Stimulated activated CD8-positive, alpha-beta memory T cell treated with anti-CD3 and anti-CD28 coated beads, Interleukin-7, amount 100 ng/mL, for 4 hours (primary cell): ENCODE measurements at regions not wholly inside any gene's neighbourhood (a gene's known extent, or its start where the extent isn't known, plus 50 kb on each side); places are given as distances from the start of the nearest gene placed in this dataset.
"Not testable (repeated sequence)": the region's sequence is repeated elsewhere in the genome, so short reads cannot be mapped to it uniquely, and the experiment has no call there.

Experiments used
- DNase-seq, 2 donors: peaks; one replicate each; pipeline ENCODE4 v3.0.0-alpha.2; 2020; ENCODE audit warnings: low read depth in 2 of 2

- no peak for DNase-seq
Measured at GRCh38 chr15:45810201-45810600, 175.4 kb downstream of the SQOR start.

- DNase-seq: no peak
Measured at GRCh38 chr15:45812200-45812599, 177.4 kb downstream of the SQOR start.

GRCh38 chr15:45817578-45817977 is 182.7 kb downstream of the SQOR start:
- DNase-seq: not testable (repeated sequence)

GRCh38 chr15:45821390-45821789 is 186.6 kb downstream of the SQOR start:
- DNase-seq: no peak

GRCh38 chr15:45822968-45823367 is 188.1 kb downstream of the SQOR start:
- not testable (repeated sequence) for DNase-seq

GRCh38 chr15:45827275-45827674 is 192.4 kb downstream of the SQOR start:
- DNase-seq: no peak

- no peak for DNase-seq
Measured at GRCh38 chr15:45827766-45828165, 192.9 kb downstream of the SQOR start.

- no peak for DNase-seq
Measured at GRCh38 chr15:45829336-45830153, 194.7 kb downstream of the SQOR start.

GRCh38 chr15:45831787-45832186 is 197.0 kb downstream of the SQOR start:
- no peak for DNase-seq

GRCh38 chr15:45834622-45835021 is 199.8 kb downstream of the SQOR start:
- DNase-seq: no peak

- no peak for DNase-seq
Measured at GRCh38 chr15:45842151-45842550, 207.3 kb downstream of the SQOR start.

GRCh38 chr15:45847645-45848044 is 212.8 kb downstream of the SQOR start:
- DNase-seq: no peak

- DNase-seq: no peak
Measured at GRCh38 chr15:45849136-45849535, 214.3 kb downstream of the SQOR start.

GRCh38 chr15:45854455-45855202 is 219.8 kb downstream of the SQOR start:
- no peak for DNase-seq

GRCh38 chr15:45855210-45855906 is 220.5 kb downstream of the SQOR start:
- DNase-seq: no peak

- no peak for DNase-seq
Measured at GRCh38 chr15:45855907-45856579, 221.2 kb downstream of the SQOR start.

- no peak for DNase-seq
Measured at GRCh38 chr15:45857291-45857690, 222.5 kb downstream of the SQOR start.

GRCh38 chr15:45858491-45858890 is 223.7 kb downstream of the SQOR start:
- no peak for DNase-seq

GRCh38 chr15:45862034-45862433 is 227.2 kb downstream of the SQOR start:
- DNase-seq: no peak

- DNase-seq: no peak
Measured at GRCh38 chr15:45863881-45864580, 229.2 kb downstream of the SQOR start.

GRCh38 chr15:45866616-45867015 is 231.8 kb downstream of the SQOR start:
- no peak for DNase-seq
